GM13976 (cell line): ENCODE measurements at regions not wholly inside any gene's neighbourhood (a gene's known extent, or its start where the extent isn't known, plus 50 kb on each side); places are given as distances from the start of the nearest gene placed in this dataset.

Source experiments
- DNase-seq: peaks from one replicate; pipeline ENCODE4 v3.0.0; 2012; ENCODE audit warnings: low spot score
- CTCF ChIP-seq: IDR thresholded peaks from 2 replicates; pipeline ENCODE4 v1.5.1; 2012; ENCODE audit warnings: borderline replicate concordance, mild to moderate bottlenecking; ENCODE audit not compliant: insufficient read depth; ENCODE audit errors: extremely low read depth, missing control alignments, control extremely low read depth
- in situ Hi-C: fragments of 300-500 bp; cut with MboI; formaldehyde crosslinking; loops from one replicate; pipeline ENCODE4 v1.12.0; 2022; ENCODE audit warnings: low sequenced_read_pairs, mixed read lengths, inconsistent platforms; ENCODE audit not compliant: unreplicated experiment

GRCh38 chr15:62564886-62565633 lies 400.0 kb upstream of the C2CD4B start:
- DNase-seq = no peak

GRCh38 chr15:62565634-62566026 lies 400.5 kb upstream of the C2CD4B start:
- in situ Hi-C loops = no loop called here
- no peak for DNase-seq
- no peak for TF ChIP-seq CTCF

More at GRCh38 chr15:62564886-62565633, 400.0 kb upstream of the C2CD4B start:
- in situ Hi-C loops = no loop called here
- TF ChIP-seq CTCF = no peak

- in situ Hi-C loops = no loop called here
- no peak for DNase-seq
Measured at GRCh38 chr15:62566248-62566647, 401.2 kb upstream of the C2CD4B start.

GRCh38 chr15:62567501-62567900 lies 402.4 kb upstream of the C2CD4B start:
- no peak for DNase-seq
- in situ Hi-C loops = no loop called here
- no peak for TF ChIP-seq CTCF

More at GRCh38 chr15:62566248-62566647, 401.2 kb upstream of the C2CD4B start:
- no peak for TF ChIP-seq CTCF

GRCh38 chr15:62568004-62568403 lies 402.9 kb upstream of the C2CD4B start:
- no peak for TF ChIP-seq CTCF
- DNase-seq = no peak
- in situ Hi-C loops = no loop called here

- no peak for TF ChIP-seq CTCF
- DNase-seq = no peak
- in situ Hi-C loops = no loop called here
Measured at GRCh38 chr15:62568702-62569101, 403.6 kb upstream of the C2CD4B start.
